Hematopoietic multipotent progenitor cell treated with erythropoietin and hydrocortisone succinate and interleukin-3 and kit ligand, for 8 days (in vitro differentiated cells): ENCODE measurements at regions not wholly inside any gene's neighbourhood (a gene's known extent, or its start where the extent isn't known, plus 50 kb on each side); places are given as distances from the start of the nearest gene placed in this dataset.
"Not testable (repeated sequence)": the region's sequence is repeated elsewhere in the genome, so short reads cannot be mapped to it uniquely, and the experiment has no call there.

Experiments
- DNase-seq: peaks from one replicate; pipeline ENCODE4 v3.0.0-alpha.2; 2015

DNA sequence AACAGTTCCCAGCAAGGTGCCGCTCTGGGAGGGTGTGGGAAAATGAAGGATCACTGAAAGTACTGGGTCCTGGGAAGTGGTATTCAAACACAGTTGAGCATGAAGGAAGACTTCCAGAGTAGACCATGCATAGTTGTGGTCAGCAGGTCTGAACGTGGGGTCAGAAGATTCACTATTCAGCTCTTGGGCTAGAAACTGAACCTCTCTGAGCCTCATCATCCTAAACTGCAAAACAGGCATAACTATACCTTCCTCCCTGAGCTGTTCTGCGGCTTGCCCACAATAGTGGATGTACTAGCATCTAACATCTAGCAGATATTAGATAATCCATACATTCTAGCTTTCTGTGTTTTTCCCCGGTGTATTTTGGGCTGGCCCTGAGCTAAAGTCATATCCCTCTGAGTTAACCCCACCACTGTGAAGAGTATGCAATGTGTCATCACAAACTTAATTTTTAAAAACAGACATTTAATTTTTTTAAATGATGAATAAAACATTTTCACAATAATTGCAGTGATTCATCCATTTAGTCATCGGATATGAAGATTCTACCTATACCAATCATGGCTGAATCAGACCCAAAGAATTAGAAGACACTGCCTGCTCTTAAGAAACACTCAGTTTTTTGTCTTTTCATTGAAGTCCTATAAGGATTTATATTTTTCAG lies 179.1 kb downstream of the BLID start:
- no peak for DNase-seq

DNA sequence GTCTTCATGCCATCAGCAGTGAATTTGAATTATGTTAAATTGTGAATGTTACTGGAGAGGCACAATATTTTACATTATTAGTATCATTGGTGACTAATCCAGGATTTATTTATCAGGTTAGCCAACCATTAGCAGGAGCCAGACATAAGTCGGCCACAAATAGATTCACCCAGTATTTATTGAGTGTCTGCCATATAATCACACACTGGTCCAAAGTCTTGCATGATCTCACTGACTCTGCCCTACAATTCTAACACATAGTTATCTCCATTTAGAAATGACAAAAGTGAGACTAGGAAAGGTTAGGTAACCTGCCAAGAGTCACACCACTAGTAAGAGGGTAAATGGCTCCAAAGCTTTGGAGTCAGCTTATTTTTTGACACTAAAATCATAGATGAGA lies 179.6 kb downstream of the BLID start:
- DNase-seq = no peak

DNA sequence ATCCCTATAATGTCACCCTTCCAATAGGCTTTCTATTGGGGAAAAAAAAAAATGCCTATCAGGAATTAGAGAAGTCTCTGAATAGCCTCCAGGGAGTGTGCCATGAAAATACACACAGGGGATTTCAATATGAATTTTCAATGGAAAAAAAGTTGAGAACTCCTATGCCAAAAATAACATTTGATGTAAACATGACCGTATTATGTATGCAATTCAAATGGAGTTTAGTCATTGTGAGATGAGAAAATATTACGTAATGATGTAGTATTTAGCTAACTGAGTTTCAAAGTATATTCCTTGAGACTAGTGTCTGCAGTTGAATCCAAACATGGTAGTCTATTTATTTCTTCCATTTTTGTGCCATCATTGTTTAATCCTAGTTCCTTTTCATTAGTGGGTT lies 182.3 kb downstream of the BLID start:
- DNase-seq = no peak

DNA sequence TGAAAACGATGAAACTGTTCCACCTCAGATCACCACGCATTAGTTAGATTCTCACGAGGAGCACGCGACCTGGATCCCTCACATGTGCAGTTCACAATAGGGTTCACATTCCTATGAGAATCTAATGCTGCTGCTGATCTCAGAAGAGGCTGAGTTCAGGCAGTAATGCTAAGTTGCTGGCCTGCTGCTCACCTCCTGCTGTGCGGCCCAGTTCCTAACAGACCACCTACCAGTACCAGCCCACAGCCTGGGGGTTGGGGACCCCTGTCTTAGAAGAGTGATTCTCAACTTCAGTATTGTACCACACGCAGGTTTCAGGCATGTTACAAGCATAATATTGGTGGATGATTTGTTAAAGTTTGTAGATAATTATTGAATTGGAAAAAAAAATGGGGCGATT lies 182.7 kb downstream of the BLID start:
- DNase-seq = no peak

DNA sequence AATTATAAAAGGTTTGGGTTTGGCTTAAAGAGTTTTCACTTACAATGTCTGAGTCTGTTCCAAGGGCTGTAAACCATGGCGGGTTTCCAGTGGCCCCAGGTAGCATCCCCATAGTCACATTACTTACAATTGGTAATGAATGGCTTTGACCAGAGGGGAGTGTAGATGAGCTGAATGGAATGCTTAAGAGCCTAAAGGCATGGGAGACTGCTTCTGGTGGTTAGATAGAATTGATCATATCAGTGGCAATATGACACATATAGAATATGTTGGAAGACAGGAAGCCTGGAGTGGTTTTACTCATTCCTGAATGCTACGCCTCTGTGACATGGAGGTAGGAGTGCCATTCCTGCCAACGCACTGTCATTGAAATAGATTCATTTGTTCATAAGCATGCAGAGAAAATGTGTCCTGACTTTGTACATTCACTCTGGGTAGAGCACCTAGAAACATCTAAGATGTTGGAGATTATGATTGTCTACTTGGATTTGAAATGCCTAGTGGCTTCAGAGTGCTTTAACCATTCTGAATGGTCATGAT lies 183.3 kb downstream of the BLID start:
- DNase-seq = no peak

DNA sequence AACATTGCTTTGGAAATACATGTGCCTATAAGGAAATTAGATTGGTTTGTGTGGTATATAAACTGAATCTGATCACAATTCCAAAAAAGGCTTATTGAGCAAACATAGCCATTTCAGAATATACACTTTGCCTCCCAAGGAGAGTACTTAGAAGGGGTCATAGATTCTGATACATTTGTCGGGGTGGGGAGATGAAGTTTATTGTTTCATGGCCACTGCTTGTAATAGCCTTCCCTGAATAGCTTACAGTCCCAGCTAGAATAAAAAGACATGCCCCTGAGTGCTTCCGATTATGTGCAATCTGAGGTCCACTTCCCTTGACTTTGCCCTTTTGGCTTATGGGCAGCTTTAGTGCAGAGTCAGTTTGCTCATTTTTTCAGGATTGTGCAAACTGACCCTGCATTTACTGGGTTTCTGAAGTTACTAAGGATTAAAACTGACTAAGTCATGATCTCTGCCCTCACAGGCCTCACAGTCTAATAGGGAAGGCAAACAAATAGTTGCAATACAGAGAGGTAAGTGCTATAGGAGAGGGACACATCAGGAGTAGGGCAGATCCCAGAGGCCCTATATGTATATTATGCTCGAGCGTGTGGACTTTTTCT lies 184.2 kb downstream of the BLID start:
- DNase-seq = no peak

DNA sequence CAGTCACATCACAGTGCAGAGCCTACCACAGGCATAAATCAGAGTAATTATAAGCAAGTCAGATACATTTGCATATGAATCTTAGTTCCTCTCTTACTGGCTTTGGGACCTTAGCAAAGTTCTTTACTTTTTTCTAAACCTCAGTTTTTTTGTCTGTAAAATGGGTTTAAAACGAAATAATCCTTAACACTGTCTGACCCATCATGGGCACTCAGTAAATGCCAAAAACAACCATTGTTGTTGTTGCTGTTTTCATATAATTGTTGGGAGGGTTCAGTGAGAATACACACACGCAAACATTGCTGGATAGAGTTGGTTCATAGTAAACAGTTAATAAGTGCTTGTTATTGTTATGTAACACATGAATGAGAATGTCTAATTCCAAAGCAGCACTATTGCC lies 184.9 kb downstream of the BLID start:
- no peak for DNase-seq

DNA sequence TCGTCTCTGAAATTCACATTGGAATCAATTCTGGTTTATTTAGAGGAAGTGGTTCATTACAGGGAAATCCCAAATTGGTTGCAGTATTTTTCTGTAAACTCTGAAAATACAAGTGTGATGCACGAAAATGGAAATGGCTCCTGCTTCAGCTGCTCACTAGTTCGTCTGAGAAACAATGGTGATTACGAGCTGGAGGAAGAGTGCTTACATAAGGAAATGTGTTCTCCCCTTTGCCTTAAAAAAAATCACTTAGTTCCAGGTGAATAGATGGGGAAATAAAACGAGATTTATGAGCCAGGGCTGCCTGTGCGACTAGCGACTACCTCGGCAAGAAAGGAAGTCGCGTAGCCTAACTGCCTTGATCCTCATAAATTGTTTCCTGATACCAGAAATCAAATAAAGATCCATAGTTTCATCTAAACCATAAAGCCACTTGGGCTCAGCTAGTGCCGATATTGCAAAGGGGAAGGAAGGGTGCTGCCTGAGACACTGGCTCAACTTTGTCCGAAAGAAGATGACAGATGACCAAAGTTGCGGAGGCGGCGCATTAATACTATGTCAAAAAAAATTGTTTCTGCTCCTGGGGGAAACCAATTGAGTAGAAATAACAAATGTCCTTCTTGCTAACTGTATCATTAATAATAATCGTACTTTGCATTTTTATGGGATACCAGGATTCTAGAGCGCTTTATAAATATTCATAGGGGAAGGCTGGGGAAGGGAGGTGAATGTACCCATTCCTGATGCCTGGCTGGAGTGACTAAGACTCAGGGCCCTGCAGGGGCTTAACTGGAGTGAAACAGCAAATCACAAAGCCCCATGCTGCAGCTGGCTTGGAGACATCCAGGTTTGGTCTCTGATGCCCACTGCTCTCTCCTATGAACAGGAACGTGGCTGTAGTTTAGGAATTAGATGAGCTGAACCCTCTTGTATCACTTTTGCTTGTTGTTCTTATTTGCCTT lies 185.7 kb downstream of the BLID start:
- DNase-seq = no peak

DNA sequence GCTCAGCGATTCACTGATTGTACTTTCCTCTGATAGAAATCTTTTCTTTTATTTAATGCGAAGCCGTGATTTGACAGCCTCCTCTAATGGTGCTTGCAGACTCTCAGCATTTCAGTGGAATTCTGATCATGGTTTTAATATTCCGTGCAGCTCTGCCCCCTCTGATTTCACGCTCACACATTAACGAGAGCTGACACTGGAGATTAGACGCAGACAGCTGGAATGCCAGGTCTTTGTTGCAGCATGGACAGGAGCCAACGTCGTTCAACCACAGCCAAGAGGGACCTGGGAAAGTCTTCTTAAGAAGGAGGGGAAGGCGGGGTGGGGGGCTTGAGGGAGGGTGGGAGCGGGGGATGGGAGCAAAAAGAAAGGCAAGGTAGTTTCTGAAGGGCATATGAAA lies 186.4 kb downstream of the BLID start:
- DNase-seq = no peak

DNA sequence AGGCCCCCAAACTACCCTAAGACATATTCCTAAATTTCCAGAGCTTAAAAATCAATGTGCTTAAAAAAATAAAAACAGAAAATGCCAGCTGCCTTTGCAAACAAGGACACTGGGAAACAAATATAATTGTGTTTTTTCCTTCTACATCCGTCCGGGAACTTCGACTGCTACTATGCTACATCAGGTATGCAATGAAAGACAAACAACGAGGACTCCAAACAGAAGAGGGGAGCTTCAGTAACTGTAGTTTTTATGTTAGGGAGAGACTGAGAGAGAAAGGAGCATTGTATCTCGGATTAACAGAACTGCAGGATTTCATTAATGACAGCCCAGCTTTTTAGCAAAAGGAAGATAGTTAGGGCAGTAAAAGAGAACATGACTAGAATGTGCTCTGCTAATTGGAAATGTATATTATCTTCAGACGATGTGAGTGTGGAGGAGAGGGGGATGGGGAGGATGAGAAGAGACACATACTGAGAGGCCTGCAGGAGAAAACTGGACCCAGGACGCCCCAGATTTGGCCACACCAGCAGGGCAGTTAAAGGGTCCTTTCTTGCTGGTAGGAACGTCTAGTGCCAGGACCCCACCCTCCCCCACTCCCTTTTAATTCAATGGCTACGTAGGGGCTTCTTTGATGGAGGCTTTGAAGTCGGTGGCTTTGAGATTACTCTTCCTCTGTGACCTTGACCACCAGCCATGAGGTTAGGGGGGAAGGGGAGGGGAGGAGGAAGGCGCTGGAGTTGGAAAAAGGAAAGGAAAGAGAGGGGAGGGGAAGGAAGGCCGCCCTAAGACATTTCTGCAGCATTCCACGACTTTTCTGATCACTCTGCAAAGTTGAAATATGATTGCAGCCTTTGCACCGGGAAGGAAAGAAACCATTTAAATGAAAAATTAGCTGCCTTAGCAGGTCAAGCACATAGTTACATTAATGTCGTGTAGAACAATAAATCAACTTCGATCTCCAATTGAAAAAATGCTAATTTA lies 187.1 kb downstream of the BLID start:
- DNase-seq = no peak

DNA sequence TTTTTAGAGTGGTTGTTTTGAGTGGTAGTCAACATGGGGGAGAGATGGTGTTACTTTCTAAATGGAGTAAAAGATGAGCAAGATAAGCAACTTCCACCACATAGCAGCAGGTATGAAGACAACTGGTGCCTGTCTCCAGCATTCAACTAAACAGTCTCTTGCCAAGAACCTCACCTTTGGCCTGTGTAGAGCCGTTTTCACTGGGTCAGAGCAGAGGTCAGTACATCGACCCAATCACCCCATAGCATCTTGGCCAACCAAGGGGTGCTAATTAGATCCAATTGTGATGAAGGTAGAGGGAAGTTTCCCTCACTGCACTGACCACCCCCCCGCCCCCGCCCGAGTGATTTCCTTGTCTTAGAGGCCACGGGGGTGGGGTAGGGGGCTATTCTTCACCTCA lies 188.2 kb downstream of the BLID start:
- DNase-seq = no peak

DNA sequence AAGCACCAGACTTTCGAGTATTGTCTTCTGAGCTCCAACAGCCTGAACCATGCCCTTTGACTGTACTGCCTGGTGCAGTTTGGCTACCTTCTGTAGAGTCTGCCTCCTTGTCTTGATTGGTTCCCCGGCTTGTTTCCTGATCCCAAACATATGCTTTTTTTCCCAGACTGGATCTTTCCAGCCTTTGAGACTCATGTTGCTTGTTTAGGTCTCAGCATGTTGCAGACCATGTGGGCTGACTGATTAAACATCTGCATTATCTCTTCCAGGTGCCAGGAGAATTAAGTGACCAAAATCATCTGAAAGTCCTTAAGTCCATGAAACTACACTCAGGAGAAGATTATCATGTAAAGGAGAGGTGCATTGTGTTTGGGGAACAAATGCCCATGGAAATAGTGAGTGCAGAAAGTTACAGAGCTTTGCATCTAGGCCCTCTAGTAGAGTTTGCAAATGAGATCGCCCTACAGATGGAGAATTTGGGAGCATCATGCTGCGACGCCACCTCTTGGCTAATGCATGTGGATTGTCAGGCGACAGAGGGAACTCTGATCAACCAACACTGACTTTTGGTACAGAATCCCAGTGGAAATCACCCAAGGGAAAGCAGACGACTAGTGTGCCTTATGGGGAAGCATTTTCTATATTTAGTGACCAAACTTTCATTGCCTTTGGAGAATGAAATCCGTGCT lies 188.8 kb downstream of the BLID start:
- no peak for DNase-seq

DNA sequence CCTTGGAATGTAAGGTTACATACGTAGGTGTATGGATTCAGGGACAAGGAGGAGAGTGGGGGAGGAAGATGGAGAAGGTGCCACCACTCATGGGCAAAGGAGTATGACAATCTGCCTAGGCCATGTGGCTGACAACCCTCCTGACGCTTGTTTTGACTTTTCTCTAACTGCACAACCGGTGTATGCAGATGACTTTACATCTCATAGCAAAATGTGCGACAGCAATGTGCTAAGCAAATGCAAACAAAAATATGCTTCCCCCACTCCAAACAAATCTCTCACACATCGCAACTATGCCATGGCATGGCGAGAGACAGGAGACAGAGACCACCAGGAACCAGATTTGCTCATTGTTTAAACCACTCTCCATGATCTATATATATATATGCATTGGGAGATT lies 191.8 kb downstream of the BLID start:
- DNase-seq = no peak

DNA sequence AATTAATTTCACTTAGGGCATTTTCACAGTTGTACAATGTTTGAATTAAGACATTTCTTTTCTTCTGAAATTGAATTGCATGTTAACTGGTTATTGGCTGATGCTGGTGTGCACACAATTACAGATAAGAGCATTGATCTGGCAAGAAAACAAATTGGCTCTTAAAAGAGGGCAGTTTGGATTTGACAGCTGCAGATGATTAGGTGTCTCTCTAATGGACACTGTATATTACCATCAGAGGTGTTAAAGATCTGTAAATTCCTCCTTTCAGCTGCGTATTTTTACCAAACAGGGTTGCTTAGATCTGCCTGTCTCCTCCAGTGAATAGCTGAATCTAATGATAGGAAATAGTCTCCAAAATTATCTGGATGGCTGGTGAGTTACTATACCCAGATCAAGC lies 198.5 kb downstream of the BLID start:
- no peak for DNase-seq

DNA sequence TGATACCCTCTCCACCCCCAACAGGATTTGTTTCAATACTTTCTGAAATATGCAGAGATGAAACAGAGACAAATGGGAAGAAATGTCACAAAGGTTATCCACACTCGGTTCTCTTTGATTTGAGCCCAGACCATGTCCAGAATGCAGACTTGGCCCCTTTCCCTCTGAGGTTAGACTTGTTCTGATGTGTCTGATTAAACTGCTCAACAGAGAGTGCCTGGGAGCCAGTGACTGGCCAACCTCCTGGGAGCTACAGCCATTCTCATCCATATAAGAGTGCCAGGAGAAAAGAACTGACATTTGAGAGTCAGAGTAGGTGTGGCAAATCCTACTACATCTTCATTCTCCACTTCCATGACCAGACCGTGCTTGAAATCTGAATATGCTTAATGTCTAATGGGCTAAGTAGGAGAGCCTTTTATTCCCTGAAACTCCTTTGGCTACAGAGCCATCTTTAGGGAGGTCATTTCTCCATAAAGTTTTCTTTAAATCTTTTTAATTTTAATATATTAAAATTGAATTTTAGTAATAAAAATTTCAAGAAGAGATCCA lies 201.4 kb downstream of the BLID start:
- DNase-seq = no peak

DNA sequence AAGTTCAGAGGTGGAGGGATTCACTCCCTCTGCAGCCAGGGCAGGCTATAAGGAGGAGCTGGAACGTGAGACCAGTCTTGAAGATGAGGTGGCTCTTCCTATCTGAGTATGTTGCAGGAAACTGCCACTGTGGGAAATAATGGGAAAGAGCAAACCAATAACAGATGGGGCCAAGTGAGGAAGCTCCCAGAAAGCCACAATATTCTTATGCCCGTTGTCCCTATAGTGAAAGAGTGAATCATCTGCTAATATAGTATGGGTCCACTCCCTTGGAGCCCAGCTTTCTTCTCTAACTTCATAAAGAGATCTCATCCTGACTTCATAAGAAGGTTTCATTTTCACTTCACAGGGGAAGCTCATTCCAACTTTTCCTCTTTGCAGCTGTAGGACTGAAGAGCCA lies 206.4 kb downstream of the BLID start:
- DNase-seq = no peak

DNA sequence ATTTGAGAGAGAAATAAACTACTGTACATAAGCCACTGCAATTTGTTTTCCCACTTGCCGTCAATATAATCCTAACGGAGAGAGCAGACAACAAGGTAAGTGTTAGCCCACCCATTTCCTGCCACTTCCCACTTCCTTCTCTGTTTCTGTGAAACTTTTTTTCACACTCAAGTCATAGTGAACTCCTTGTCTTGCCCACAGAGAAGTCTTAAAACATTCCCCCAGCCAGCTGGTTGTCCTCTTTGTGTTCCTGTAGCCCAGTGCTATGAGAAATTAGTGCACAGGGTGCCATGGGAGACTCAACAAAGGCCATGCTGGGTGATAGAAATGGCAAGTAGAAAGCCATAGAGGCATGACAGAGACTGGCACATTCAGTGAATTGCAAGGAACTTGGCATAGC lies 208.6 kb downstream of the BLID start:
- DNase-seq = no peak

DNA sequence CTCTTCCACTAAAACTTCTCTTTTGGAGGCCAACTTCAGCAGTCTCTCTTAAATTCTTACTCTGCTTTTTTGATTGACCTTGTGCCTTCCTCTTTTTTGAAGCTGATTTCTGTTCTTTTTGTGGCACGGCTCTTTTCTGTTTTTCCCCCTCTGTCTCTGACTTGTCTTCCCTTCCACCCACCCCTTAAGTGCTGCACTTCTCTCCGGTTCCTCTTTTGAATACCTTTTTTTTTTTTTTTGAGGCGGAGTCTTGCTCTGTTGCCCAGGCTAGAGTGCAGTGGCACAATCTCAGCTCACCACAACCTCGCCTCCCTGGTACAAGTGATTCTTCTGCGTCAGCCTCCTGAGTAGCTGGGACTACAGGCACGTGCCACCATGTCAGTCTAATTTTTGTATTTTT lies 211.9 kb downstream of the BLID start:
- DNase-seq = no peak

DNA sequence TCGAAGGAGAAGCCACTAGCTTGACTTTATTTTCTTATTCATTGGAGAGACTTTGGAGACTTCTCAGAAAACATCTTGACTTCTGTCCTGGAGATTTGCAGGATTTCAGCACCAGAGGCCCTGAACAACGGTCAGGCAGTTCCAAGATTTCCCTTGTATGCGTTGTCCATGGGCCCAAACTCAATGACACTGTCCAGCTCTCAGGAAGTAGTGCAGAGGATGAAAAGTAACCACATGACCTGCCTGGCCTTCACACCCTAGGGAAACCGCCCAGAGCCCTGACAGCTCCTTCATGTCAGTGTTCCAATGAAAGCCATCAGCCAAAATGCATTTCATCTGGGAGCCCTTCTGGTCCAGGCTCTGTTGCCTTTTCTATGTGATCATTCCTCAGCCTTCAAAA lies 214.1 kb downstream of the BLID start:
- DNase-seq = no peak

DNA sequence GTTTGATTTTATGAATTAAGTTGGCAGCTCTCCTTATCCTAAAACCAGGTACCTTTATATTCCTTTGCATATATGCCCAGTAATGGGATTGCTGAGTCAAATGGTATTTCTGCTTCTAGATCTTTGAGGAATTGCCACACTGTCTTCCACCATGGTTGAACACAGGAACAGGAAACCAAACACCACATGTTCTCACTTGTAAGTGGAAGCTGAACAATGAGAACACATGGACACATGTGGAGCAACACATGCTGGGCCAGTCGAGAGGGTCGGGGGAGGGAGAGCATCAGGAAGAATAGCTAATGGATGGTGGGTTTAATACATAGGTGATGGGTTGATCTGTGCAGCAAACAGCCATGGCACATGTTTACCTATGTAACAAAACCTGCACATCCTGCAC lies 214.6 kb downstream of the BLID start:
- not testable (repeated sequence) for DNase-seq

DNA sequence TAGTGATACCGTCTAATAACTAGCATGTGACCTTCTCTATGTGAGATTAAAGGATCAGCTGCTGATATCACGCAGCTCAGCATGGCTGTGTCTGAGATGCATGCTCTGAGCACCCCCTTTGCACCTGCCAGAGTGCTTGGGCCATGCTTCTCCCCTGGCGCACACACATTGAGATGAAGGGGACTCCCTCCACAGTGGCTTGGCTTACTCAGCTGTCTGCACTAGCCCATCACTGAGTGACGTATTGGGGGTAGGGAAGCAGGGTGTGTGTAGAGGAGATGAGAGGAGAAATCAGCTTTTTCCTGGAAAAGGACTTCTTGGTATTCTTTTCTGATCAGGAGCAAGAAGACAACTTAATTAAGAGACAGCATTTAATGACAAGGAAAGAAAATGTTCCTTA lies 216.5 kb downstream of the BLID start:
- no peak for DNase-seq

DNA sequence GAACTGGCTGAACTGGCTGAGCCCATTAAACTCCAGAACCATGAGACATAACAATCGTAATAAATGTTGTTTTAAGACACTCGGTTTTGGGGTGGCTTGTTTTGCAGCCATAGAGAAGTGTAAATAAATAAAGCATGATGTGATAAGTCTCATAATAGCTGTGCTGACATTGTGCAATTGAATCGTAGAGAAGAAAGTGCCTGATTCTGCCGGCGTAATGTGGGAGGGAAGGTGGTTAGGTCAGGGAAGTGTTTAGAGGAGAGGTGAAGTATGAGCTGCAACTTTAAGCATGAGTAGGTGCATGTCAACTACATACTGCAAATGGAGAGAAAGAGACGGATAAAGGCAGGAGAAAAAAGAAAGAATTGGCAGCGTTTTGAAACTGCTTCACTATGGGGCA lies 217.1 kb downstream of the BLID start:
- no peak for DNase-seq
